Activated CD4-positive, alpha-beta T cell treated with anti-CD3 and anti-CD28 coated beads, Interleukin-10, Interleukin-2, amounts not matched to agents 100 ng/mL and 50 ng/mL, durations not matched to agents 16 hours and 8 hours (primary cell): ENCODE measurements at regions not wholly inside any gene's neighbourhood (a gene's known extent, or its start where the extent isn't known, plus 50 kb on each side); places are given as distances from the start of the nearest gene placed in this dataset.

ENCODE experiments used
- DNase-seq: peaks from one replicate; pipeline ENCODE4 v3.0.0-alpha.2; 2020

DNA sequence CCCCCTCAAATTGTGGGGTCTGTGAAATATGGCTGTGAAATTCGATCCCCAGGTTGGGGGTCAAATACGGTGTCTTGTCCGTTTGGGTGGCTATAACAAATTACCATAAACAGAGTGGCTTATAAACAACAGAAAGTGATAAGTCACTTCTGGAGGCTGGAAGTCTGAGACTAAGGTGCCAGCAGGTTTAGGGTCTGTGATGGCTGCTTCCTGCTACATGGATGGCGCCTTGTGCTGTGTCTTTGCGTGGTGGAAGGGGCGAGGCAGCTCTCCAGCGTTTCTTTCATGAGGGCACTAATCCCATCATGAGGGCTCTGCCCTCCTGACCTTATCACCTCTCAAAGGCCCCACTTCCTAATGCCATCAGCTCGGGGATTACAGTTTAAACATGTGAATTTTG is 120.0 kb downstream of the IRF8 start:
- DNase-seq, result no peak

DNA sequence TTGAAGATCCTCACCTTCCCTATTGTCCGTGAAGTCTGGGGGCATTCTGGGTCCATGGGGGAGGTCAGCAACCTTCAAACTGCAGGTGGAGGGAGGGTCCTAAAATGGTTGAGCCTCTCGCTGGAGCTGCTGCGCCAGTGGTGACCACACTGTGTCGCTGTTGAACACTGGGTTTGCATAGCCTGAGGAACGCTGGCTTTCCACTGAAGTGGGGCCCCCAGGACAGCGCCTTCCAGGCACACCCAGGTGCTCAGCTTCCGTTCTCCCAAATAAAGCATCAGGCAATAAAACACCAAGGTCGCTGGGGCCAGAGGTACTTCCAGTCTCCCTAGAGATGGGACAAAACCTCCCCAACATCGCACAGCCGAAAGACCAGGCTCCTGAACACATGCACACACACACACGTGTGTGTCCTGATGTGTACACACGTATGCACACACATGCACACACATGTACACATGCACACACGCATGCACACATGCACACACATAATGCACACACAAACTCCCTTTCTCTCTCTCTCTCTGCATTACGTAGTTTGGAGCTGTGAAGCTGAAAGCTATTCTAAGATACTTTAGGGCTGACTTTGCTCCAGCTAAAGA is 120.6 kb downstream of the IRF8 start:
- DNase-seq, result no peak

DNA sequence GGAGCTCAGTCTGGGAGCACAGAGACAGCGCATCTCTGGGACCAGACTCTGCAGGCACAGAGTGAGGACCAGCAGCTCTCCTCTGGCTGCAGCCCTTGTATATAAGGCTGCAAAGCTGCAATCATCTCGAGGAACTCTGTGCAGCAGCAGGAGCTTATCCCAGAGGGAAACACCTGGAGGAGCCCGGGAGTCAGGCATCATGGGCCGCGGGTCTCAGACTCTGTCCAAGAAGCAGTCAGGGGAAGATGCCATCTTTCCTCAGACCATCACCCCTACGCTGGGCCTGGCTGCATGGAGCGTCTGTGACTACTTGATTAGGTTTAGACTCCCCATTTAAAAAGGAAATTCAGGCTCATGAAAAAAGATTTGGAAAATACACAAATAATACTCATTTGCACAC is 122.0 kb downstream of the IRF8 start:
- no peak for DNase-seq

DNA sequence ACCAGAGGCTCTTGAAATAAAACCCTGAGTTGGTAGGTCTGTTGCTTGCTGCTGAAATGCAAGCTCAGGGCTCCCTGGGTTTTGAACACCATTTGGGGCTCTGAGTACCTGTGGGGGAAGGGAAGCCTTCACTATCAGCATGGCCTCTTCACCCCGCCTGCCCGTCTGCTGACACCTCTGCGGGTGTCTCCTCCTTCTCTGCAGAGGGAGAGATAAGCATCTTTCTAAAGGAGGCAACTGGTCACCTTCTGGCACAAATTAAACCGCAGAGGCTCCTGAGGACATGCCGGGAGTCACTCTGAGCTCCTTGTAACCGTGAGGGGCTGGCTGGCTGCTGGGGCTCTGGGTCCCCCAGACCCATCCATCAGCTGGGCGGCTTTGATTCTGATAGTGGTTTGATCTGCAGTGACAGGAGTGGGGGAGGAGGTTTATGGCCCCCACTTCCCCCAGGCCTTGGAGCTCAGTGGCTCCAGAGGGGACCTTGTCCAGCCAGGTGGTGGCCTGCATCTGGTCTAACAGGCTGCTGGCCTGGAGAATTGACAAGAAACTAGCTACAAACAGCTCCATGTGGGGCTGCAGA is 123.5 kb downstream of the IRF8 start:
- no peak for DNase-seq

DNA sequence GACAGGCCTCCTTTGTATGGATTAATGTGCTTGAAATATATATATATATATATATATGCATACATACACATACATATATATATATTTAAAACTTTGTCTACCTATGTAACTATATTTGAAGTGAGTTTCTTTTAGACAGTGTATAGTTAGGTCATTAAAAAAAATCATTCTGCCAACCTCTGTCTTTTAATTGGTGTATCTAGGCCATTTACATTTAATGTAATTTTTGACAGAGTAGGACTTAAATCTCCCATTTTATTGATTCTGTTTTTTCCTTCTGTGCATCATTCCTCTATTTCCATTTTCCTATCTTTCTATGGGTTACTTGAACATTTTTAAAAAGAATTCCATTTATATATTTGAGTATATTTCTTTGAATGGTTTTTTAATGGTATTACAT is 125.2 kb downstream of the IRF8 start:
- DNase-seq, result no peak

DNA sequence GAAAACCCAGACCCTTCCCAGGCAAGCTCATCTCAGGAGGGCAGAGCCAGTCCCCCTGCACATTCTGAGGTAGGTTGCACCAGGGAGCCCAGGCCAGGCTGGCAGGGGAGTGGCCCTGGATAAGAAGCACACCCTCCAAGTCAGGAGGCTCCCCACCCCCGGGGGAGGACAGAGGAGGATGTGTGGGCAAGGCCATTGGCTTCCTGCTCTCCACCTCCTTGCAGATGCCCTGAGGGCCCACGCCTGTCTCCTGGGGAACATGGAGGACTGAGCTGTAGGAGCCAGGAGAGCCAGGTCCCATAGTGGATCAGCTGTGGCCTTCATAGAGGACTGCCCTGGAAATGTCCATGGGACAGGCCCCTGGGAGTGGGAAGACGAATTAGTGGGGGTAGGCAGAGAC is 126.7 kb downstream of the IRF8 start:
- no peak for DNase-seq

DNA sequence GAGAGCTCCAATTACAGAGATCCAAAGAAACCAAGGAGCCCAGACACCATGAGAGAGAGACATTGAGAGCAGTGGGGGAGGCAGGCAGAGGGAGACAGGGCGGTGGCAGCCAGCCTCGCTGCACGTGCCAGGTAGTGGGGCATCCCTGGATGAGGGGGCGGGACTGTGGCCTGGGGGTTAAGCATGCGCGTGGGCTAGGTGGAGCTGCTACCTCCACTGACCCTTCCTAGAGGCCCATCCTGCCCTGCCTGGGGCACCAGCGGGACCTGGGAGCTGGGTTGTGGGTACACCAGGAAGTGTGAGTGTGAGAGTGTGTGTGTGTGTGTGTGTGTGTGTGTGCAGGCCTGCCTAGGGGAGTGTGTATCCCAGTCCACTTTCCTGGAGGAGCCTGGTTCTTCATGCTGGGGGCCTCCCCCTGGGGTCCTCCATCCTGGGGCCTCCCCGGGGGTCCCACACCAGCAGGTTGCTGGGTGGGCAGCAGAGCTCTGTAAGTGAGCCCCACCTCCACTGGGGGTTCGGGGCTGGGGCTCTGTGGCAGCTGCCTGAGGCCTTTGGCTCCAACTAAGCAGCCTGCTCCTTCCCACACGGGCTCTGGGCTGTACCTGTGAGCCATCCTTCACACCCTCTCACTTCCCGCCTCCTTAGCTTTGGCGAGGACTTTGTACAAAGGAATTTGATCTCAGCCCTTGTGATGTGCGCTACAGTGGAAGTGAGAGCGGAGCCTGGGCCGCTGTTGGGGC is 127.4 kb downstream of the IRF8 start:
- no peak for DNase-seq

DNA sequence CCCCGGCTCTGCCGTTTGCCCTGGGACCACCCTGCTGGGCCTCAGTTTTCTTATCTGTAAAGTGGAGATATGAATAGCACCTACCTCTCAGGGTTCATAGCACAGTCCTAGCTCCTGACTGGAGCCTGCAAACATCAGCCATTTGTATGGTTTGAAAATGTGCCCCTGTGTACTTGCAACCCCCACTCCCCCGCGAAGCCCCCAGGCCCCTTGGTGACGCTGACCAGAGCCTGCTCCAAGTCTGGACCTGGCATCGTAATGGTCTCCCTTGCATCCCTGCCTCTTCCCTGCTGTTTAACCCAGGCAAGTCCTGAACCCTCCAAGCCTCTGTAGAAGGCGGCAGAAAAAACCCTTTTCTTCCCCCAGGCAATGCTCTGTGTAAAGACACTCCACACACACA is 128.0 kb downstream of the IRF8 start:
- DNase-seq, result no peak

DNA sequence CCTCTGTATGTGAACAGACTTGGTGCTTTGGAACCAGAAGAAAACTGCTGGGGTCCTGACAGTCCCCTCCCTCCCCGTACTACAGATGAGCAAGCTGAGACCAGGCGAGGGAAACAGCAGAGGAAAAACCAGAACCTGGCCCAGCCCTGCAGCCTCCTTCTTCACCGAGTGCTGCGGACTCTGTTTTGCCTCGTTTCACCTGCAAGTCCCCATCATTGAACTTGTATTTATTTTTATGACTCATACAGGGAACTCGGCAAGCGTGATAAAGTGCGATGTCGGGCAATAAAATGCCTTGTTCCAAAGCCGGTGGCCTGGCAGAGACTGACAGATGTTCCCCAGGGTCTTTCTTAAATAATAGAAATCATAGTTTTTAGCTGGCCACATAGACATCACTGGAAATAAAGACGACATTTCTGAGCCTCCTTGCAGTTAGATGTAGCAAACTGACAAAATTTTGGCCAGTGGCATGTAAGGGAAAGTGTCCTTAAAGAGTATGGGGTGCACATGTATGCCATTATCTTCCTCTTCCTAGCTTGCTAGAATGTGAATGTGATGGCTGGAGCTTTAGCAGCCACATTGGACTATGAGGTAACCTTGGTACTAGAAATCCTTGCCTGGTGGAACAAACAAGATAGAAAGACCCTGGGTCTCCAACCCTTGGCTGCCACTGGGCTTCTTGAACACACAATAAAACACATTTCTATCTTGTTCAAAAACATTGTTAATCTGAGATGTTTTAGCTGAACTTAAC is 128.6 kb downstream of the IRF8 start:
- DNase-seq, result no peak

DNA sequence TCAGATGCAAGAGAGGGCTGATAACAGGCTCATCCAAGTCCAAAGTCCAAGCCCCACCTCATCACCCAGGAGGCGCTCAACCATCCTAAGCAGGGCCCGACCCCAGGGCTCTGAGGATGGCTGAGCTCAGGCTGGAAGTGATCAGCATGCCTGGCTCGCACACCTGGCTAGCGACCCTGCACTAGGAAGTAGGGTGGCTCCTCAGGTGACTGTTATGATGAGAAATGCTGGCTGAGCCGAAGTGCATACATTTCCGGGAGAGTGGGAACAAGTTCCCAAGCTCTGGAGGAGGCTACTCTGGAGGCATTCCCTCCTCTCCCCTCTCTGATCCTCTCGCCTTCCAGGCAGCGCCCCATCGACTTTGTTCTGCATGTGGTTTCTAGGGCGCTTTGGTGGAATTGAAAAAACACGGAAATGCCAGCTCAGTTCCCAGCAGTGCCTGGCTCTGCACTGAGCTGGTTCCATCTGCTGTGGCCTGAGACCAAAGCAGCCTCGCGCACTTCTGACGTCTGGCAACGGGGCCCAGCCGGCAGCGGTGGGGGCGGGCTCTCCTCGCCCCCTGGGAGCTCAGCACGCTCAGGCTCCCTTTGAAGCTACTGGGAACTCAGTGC is 130.3 kb downstream of the IRF8 start:
- no peak for DNase-seq

DNA sequence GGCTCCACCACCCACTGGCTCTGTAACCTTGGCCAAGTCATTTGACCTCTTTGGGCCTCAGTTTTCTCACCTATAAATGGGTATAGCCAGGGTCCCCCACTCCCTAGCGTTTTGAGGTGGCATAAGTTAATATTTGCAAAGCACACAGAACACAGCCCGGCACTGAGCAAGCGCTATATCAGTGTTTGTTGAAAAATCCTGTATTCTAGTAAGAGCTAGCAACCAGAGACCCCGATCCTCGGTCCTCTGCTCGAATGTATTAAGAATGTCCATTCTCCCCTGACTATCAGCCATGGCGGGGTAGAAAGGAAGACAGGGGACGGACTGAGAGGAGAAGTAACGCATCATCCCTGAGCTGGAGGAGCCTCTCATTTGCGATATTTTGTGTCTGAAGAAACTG is 131.2 kb downstream of the IRF8 start:
- DNase-seq, result no peak

DNA sequence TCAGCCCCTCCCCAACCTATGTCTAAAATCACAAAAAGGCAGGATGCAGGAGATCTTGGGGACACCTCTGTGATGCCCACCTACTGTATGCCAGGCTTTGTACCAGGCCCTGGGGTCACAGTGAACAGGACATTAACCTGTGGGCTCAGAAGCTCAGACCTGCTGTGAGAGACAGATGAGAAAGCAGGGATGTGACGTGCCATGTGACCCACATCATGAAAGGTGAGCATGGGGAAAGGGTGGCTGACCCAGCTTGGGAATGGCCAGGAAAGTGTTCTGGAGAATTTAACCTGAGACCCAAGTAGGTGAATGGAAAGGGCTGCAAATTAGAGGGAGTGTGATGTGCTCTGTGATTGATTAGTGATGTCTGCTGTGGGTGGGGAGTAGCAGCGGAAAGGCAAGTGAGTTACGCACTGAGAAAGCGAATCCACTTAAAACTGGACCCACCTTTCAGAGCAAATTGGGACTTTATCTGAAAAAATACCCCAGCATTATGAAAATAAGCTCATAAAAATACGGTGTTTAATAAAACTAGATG is 132.2 kb downstream of the IRF8 start:
- no peak for DNase-seq

DNA sequence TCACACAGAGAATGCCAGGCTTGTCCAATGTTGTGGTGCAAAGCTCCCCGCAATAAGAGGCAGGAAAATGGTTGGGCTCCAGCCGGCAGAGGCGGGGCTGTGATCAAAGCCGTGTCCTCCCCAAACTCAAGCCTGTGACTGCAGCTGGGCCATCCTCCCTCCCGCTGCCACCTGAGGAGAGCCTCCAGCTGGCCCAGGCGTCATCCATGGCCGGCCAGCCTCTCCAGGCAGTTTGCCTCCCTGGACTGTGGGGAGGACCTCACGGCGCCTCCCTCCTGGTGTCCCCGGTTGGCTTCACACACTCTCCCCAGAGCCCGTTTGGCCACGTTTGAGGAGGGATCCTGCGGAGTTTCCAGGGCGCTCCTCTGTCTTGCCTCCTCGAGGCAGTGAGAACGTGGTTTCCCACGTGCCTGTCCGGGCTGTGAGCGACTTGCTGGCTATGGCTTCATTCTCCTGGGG is 134.1 kb downstream of the IRF8 start:
- no peak for DNase-seq

DNA sequence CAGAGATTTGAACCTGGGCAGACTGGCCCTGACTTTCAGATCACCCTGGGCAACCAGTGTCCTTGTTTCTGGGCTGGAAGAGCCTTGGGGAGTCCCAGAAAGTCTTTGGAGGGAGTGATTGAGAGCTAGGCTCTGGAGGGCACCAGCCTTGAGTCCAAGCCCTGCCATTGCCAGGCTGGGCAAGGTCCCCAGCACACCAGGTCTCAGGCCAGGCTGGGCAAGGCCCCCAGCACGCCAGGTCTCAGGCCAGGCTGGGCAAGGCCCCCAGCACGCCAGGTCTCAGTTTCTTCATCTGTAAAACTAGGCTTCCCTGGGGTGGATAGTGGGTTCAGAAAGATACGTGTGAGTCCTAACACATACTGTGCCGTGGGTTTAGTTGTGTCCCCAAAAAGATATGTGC is 135.0 kb downstream of the IRF8 start:
- DNase-seq, result no peak

DNA sequence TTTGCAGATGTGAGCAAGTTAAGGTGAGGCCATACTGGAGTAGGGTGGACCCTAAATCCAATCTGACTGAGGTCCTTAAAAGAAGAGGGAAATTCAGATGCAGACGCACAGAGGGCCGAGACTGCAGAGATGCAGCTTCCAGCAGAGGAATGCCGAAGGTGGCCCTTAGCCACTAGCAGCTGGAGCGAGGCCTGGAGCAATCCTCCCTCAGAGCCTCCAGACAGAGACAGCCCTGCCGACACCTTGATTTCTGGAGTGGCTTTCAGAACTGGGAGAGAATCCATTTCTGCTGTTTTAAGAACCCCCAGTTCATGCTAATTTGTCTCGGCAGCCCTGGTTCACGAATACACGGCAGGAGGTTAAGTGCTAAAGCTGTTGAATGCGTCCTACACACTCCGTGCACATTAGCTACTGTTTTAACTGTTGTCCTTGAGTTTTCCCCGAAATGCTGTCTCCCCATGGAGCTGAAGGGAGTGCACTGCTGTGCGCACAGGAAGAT is 135.5 kb downstream of the IRF8 start:
- no peak for DNase-seq

DNA sequence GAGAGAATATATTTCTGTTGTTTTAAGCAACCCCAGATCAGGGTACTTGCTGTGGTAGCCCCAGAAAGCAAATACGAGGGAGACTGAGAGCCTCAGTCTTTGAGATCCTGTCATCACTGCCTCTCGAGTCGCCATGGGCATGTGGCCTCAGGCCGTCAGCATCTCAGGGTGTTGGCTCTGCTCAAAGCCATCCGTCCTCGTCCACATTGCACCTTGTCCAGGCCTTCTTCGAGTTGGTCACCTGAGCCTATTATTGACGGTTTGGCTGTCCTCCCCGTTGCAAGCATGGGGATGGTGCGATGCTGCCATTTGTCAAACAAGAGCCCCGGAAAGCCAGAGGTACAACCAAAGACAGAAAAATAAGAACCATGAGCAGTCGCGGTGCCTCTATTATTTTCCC is 136.9 kb downstream of the IRF8 start:
- DNase-seq, result no peak

DNA sequence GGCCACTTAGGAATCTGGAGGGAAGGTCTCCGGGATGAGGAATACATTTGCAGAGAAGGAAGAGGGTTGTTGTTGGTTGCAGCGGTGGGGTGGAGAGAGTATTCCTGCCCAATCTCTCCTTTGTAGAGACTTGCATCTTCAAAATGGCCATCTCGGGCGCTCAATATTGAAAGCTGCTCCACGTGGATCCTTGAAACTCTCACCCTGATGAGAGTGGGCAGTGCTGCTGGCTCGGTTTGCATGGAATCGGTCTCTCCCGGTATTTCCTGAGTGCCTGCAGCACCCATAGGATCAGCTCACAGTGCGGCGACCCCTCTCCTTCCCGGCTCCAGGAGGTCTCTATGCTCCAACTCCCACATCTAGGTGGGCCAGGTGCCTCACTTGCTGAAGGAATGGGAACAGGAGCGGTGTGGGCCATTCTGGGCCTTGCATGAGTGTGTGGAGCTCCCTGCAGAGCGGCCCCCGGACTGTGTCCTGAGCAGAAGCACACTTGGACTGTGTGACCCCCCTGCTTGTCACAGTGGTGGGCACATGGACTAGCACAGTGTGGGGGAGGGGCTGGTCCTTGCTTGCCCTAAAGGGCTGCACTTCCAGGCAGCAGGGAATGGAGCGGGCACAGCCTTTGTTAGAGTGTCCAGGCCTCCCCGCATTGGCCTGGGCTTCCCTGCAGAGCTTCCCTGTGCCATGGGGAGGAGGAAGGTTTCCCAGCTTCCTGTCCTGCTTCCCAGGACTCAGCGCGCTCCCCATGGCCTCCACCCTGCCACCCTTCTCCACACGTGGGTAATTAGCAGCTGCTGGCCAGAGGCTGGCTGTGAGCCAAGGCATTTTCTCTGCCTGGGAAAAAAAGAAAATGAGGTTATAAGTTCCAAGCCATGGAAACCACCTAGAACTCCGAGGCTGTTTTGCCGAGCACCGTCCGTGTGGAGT is 139.3 kb downstream of the IRF8 start:
- no peak for DNase-seq

DNA sequence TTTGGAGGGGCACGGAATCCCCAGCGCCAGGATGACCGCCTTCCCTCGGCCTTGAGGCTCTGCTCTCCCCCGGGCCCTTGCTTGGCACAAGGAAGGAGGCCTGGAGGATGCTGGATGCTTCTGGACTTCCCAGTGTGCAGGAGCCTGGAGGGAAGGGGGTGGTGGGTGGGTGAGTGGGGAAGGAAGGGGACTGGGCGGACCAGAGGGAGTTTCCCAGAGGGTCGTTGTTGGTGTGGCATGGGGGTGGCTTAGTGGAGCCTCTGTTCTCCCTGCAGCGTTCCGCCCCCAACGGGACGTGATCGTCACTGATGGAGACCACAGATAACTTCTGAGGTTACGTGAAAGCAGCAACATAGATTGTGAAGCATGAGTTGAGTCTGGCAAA is 140.0 kb downstream of the IRF8 start:
- DNase-seq, result no peak

DNA sequence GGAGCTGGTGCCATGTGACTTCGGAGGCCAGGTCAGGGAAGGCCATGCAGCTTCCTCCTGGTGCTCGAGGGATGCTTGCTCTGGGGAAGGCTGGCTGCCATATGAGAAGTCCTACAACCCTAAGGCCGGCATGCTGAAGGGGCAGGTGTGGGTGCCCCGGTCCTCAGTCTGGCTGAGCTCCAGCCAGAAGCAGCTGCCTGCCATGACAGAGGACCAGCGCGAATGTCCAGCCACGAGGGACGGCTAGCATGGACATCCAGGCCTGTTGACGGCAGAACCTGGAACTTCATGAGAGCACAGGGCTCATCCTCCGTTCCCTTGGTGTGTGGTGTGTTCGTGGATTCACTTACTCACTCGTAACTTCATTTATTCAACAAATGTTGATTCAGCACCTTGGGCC is 140.6 kb downstream of the IRF8 start:
- DNase-seq, result no peak

DNA sequence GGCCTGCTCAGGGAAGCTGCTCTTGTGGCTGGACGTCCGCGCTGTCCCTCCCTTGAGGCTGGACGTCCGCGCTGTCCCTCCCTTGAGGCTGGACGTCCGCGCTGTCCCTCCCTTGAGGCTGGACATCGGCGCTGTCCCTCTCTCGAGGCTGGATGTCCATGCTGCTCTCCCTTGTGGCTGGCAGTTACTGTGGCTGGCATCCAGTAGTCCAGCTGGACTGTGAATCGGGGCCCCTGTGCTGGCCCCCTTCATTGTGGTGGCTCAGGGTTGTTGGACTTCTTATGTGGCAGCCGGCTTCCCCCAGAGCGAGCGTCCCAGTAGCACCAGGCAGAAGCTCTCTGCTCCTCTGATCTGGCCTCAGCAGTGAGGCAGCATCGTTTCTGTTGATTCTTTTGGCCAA is 141.5 kb downstream of the IRF8 start:
- DNase-seq, result no peak

DNA sequence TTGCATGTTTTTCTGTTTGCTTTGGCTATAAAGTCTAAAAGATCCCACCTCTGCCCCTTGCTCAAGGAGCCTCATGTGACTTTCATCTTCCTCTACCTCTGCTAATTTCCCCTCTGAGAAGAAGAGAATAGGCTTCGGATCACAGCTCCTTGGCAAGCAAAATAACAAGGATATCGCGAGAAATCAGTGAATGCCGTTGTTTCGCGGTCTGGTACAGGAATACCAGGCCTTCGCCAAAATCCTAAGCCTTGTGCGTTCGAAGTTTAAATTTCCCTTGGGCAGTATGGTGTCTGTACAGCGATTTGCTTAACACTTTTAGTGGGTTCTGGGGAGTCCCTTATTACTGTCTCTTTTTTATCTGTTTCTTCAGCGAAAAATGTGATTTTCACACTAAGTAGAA is 142.3 kb downstream of the IRF8 start:
- no peak for DNase-seq

DNA sequence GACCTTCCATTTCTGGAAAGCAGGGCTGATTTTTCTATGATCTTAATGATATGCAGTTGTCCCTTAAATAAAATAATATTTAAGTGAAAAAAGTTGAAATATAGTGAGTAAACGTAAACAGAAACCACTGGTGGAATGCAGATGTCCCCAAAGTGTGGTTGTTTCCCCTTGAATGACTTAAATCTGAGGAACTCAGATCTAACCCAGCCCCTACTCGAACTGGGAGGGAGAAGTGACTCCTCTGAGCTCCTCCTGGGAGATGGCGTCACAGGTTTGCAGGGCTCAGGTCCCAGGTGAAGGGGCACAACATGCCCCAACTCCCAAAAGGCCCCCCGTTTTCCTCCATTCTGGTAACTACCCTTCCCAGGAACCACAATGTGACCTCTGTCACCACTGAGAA is 142.8 kb downstream of the IRF8 start:
- no peak for DNase-seq
